GM12878 (cell line): ENCODE measurements at regions not wholly inside any gene's neighbourhood (a gene's known extent, or its start where the extent isn't known, plus 50 kb on each side); places are given as distances from the start of the nearest gene placed in this dataset.

Experiments used
- ATAC-seq: fragments of 200-7000 bp; cut with Tn5 transposase; 3 replicates; pipeline ENCODE4 v1.9.1; 2020; ENCODE audit warnings: mild to moderate bottlenecking, moderate library complexity
- BruUV-seq: library from RNA; stranded (reverse); fragments of 400-500 nt; replicated peaks from 2 replicates; lab custom pipeline; 2021; lab: Mats Ljungman, UMichigan
- CTCF ChIA-PET: fragments of 300-600 bp; sonication (Branson Sonifier 250); formaldehyde crosslinking; extraction: SDS; loops from one replicate; lab custom pipeline; 2021; ENCODE audit warnings: inconsistent platforms; lab: Yijun Ruan, JAX
- POLR2A ChIA-PET: fragments of 350-600 bp; formaldehyde crosslinking; extraction: SDS; loops from one replicate; lab custom pipeline; 2021; ENCODE audit warnings: inconsistent platforms; lab: Charles Lee
- RAD21 ChIA-PET: fragments of 300-600 bp; sonication (Branson Sonifier 250); formaldehyde crosslinking; loops from one replicate; lab custom pipeline; 2023; ENCODE audit warnings: antibody characterized with exemption; ENCODE audit not compliant: unreplicated experiment; lab: Charles Lee
- SMC1A ChIA-PET: fragments of 300-600 bp; sonication (Branson Sonifier 250); formaldehyde crosslinking; loops from one replicate; lab custom pipeline; 2023; ENCODE audit not compliant: unreplicated experiment, uncharacterized antibody; lab: Charles Lee
- DNase-seq: peaks from one replicate; pipeline ENCODE4 v3.0.0-alpha.2; 2011; ENCODE audit warnings: low read depth, low spot score
- FAIRE-seq: peaks from 3 replicates; lab custom pipeline; 2011; peaks lifted over from hg19 to GRCh38; lab: Jason Lieb, UNC
- H2AFZ ChIP-seq: 2 replicates; pipeline ENCODE4 v1.6.0; 2011; ENCODE audit warnings: low read depth, low read length, control low read depth; ENCODE audit not compliant: control insufficient read depth
- H3K27ac ChIP-seq: 2 replicates; pipeline ENCODE4 v1.5.1; 2011; ENCODE audit warnings: control low read depth; ENCODE audit not compliant: control insufficient read depth, insufficient read depth
- H3K27me3 ChIP-seq, 2 experiments: replicated peaks in 1 of 2; 2 replicates each; pipeline versions ENCODE4 v1.6.0 to v1.6.1; 2011; ENCODE audit warnings: low read length in 1 of 2; ENCODE audit not compliant: control insufficient read depth in 2 of 2, insufficient read depth in 2 of 2
- H3K36me3 ChIP-seq, 2 experiments: 2 replicates each; pipeline ENCODE4 v1.5.1; 2011; ENCODE audit warnings: low read length in 1 of 2; ENCODE audit not compliant: control insufficient read depth in 2 of 2, insufficient read depth in 2 of 2
- H3K4me1 ChIP-seq: 2 replicates; pipeline ENCODE4 v1.6.1; 2011; ENCODE audit warnings: mild to moderate bottlenecking, low read length, moderate library complexity, mixed read lengths; ENCODE audit not compliant: control insufficient read depth, insufficient read depth
- H3K4me2 ChIP-seq: 2 replicates; pipeline ENCODE4 v1.6.0; 2011; ENCODE audit warnings: control low read depth; ENCODE audit not compliant: control insufficient read depth, insufficient read depth
- H3K4me3 ChIP-seq: fragments of 200-600 bp; sonication (generic); 2 replicates; pipeline ENCODE4 v1.5.1; 2016
- H3K79me2 ChIP-seq: 2 replicates; pipeline ENCODE4 v1.6.0; 2011; ENCODE audit warnings: low read length; ENCODE audit not compliant: control insufficient read depth, insufficient read depth
- H3K9ac ChIP-seq: 2 replicates; pipeline ENCODE4 v1.8.0; 2011; ENCODE audit warnings: low read length, control low read depth, mixed read lengths; ENCODE audit not compliant: control insufficient read depth, insufficient read depth
- H3K9me3 ChIP-seq: replicated peaks from 3 replicates; pipeline ENCODE4 v1.5.1; 2011; ENCODE audit warnings: mild to moderate bottlenecking, low read length; ENCODE audit not compliant: control insufficient read depth, insufficient read depth
- H4K20me1 ChIP-seq: 2 replicates; pipeline ENCODE4 v1.6.0; 2011; ENCODE audit not compliant: control insufficient read depth, insufficient read depth
- ATF7 ChIP-seq: fragments of 450-650 bp; IDR thresholded peaks from 2 replicates; pipeline ENCODE4 v1.6.1; 2016; ENCODE audit warnings: low read depth, mild to moderate bottlenecking
- BCL11A ChIP-seq: IDR thresholded peaks from 2 replicates; pipeline ENCODE4 v1.6.1; 2011; ENCODE audit warnings: low read depth, low read length
- CREB1 ChIP-seq: IDR thresholded peaks from 2 replicates; pipeline ENCODE4 v1.6.1; 2012; ENCODE audit warnings: low read depth, mild to moderate bottlenecking, inconsistent platforms
- EP300 ChIP-seq, 2 experiments: fragments of 150-350 bp in 1 of 2; IDR thresholded peaks; 2 replicates each; pipeline ENCODE4 v1.6.1; 2011 to 2012; ENCODE audit warnings: low read depth in 2 of 2, low read length in 2 of 2, borderline replicate concordance in 1 of 2, improper control_type of control experiment in 1 of 2, inconsistent platforms in 1 of 2; ENCODE audit not compliant: control insufficient read depth in 1 of 2
- IKZF1 ChIP-seq: fragments of 450-650 bp; conservative IDR thresholded peaks from 2 replicates; pipeline ENCODE4 v1.6.1; 2017; ENCODE audit warnings: antibody characterized with exemption, mild to moderate bottlenecking
- IKZF2 ChIP-seq, 2 experiments: fragments of 450-650 bp; IDR thresholded peaks; 2 replicates each; pipeline ENCODE4 v1.6.1; 2017; ENCODE audit warnings: mild to moderate bottlenecking in 2 of 2, moderate library complexity in 2 of 2
- MEF2B ChIP-seq: fragments of 450-650 bp; IDR thresholded peaks from 2 replicates; pipeline ENCODE4 v1.6.1; 2018; ENCODE audit warnings: mild to moderate bottlenecking, moderate library complexity; ENCODE audit not compliant: partially characterized antibody, poor library complexity, severe bottlenecking
- MTA2 ChIP-seq: fragments of 450-650 bp; IDR thresholded peaks from 2 replicates; pipeline ENCODE4 v1.6.1; 2016; ENCODE audit warnings: low read depth, mild to moderate bottlenecking, moderate library complexity
- TBL1XR1 ChIP-seq: IDR thresholded peaks from 2 replicates; pipeline ENCODE4 v1.6.1; 2012; ENCODE audit warnings: low read depth, low read length, improper control_type of control experiment
- ZBED1 ChIP-seq: IDR thresholded peaks from 2 replicates; pipeline ENCODE4 v1.6.1; 2016; ENCODE audit warnings: borderline replicate concordance
- WGBS: methylation state at CpG from one replicate; pipeline ENCODE4 v1.1.6; 2016; ENCODE audit warnings: low lambda C conversion rate; ENCODE audit not compliant: insufficient replicate concordance, insufficient coverage; ENCODE audit errors: missing lambda C conversion rate; 5-methylcytosine and 5-hydroxymethylcytosine counted together
- in situ Hi-C: fragments of 300-500 bp; cut with MboI; formaldehyde crosslinking; loops from 9 replicates; pipeline ENCODE4 v1.14.3; 2018; ENCODE audit warnings: mixed read lengths
- intact Hi-C: fragments of 100-400 bp; cut with micrococcal nuclease; formaldehyde crosslinking; loops from one replicate; pipeline ENCODE4 v1.14.2; 2022; ENCODE audit not compliant: unreplicated experiment

DNA sequence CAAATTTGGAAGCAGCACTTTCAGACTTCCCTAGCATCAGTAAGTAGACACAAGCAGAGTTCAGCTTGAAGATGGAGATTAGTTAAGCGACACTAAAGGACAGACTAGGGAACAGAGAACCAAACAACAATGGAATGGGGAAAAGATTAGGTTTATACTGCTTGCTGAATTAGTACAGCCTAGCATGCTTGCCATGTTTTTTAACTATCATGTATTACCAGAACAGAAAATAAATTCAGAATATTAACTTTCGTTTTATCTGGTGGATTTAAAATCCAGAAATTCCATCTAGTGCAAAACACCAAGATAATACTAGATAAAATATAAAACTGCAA is 451.5 kb upstream of the SLC10A2 start (continued):
- TF ChIP-seq CREB1, result no peak
- TF ChIP-seq, all 136 proteins: peak for 0

GRCh38 chr13:103517066-103517767 is 451.0 kb upstream of the SLC10A2 start:
- no TSS peak for BruUV-seq
- no peaks in the 10 kb centered on the region for H3K4me1 ChIP-seq
- H4K20me1 ChIP-seq, result no peaks in the 10 kb centered on the region
- FAIRE-seq, result no peak
- WGBS, result 0% methylated on average over 3 of the region's 3 CpGs
- no peaks in the 10 kb centered on the region for H3K36me3 ChIP-seq
- no peak overlapping the region for H3K4me3 ChIP-seq
- ChIA-PET RAD21 (interaction anchor here (1.0 kb wide), 1 partner anchor 21 kb away, joined by 3 read pairs; no protein-coding TSS in a partner anchor), CTCF (interaction anchor here (1.0 to 1.2 kb wide), 3 partner anchors 15 to 21 kb away, joined by 3 to 4 read pairs (median 3); no protein-coding TSS in a partner anchor), SMC1A (interaction anchor here (1.0 to 1.6 kb wide), 4 partner anchors 240 to 377 kb away, joined by 3 to 4 read pairs (median 4); no protein-coding TSS in a partner anchor), POLR2A (no interaction called here)
- no peak overlapping the region for H3K9ac ChIP-seq
- no peak overlapping the region for H3K4me2 ChIP-seq
- no peak overlapping the region for H2AFZ ChIP-seq
- intact Hi-C loops (loop anchor here (5.0 to 10.0 kb wide), 2 partner anchors 330 to 602 kb away; no protein-coding TSS in a partner anchor), in situ Hi-C loops (no loop called here)
- peak; percentile 85 for ATAC-seq
- H3K79me2 ChIP-seq, result no peaks in the 10 kb centered on the region
- no peak overlapping the region for H3K27ac ChIP-seq
- TF ChIP-seq BCL11A (0 out of 2 replicates have a peak, but pooled peaks have one; percentile 29), TBL1XR1 (no peak), MEF2B (peak; percentile 68), EP300 (IDR thresholded peaks at IDR 0.05; ENCODE audit: borderline replicate concordance in 1 of 2, control insufficient read depth in 1 of 2, low read depth in 2 of 2, low read length in 2 of 2) (0 out of 4 replicates have a peak, but pooled peaks of 1 of the 2 experiments have one; percentile 54), IKZF1 (0 out of 2 replicates have a peak, but pooled peaks have one; percentile 21), ZBED1 (no peak), ATF7 (peak; percentile 55; the same call in 1 of the 2 replicates), IKZF2 (IDR thresholded peaks at IDR 0.05) (peak in 1 of 2 experiments; percentile 57; a peak in 2 of 4 replicates), MTA2 (peak; percentile 82)
- H3K27me3 ChIP-seq, result no peaks in the 10 kb centered on the region
- H3K9me3 ChIP-seq, result no peaks in the 10 kb centered on the region
- DNase-seq, result peak; percentile 57
